ENCODE measurements at regions not wholly inside any gene's neighbourhood (a gene's known extent, or its start where the extent isn't known, plus 50 kb on each side); places are given as distances from the start of the nearest gene placed in this dataset.

GRCh38 chr6:144647971-144648651 lies 363.0 kb downstream of the UTRN start:
- Histone ChIP-seq H3K4me1 (ENCODE audit: control insufficient read depth, insufficient read depth, low read length, poor library complexity, severe bottlenecking) (no peaks in the 10 kb centered on the region), H3K27me3 (replicated peaks; ENCODE audit: control insufficient read depth, insufficient read depth, low read length, poor library complexity, severe bottlenecking) (no peaks in the 10 kb centered on the region), H3K9me3 (ENCODE audit: control insufficient read depth, low read length) (no peaks in the 10 kb centered on the region), H3K4me3 (ENCODE audit: insufficient read depth, low read depth, low read length, poor library complexity, severe bottlenecking) (no peak overlapping the region), H3K27ac (ENCODE audit: insufficient read depth, low read length, poor library complexity, severe bottlenecking) (no peak overlapping the region), H3K36me3 (ENCODE audit: control insufficient read depth, insufficient read depth, low read length) (no peaks in the 10 kb centered on the region)
- no peak for DNase-seq

GRCh38 chr6:144649085-144649484 lies 363.9 kb downstream of the UTRN start:
- no peaks in the 10 kb centered on the region for H3K9me3 ChIP-seq (ENCODE audit: control insufficient read depth, low read length)
- H3K27ac ChIP-seq (ENCODE audit: insufficient read depth, low read length, poor library complexity, severe bottlenecking): no peak overlapping the region
- no peaks in the 10 kb centered on the region for H3K36me3 ChIP-seq (ENCODE audit: control insufficient read depth, insufficient read depth, low read length)
- H3K27me3 ChIP-seq (replicated peaks; ENCODE audit: control insufficient read depth, insufficient read depth, low read length, poor library complexity, severe bottlenecking): no peaks in the 10 kb centered on the region
- DNase-seq: no peak
- H3K4me1 ChIP-seq (ENCODE audit: control insufficient read depth, insufficient read depth, low read length, poor library complexity, severe bottlenecking): no peaks in the 10 kb centered on the region
- H3K4me3 ChIP-seq (ENCODE audit: insufficient read depth, low read depth, low read length, poor library complexity, severe bottlenecking): no peak overlapping the region

- Histone ChIP-seq H3K27me3 (replicated peaks; ENCODE audit: control insufficient read depth, insufficient read depth, low read length, poor library complexity, severe bottlenecking) (no peaks in the 10 kb centered on the region), H3K4me3 (ENCODE audit: insufficient read depth, low read depth, low read length, poor library complexity, severe bottlenecking) (no peak overlapping the region), H3K36me3 (ENCODE audit: control insufficient read depth, insufficient read depth, low read length) (no peaks in the 10 kb centered on the region), H3K4me1 (ENCODE audit: control insufficient read depth, insufficient read depth, low read length, poor library complexity, severe bottlenecking) (no peaks in the 10 kb centered on the region), H3K9me3 (ENCODE audit: control insufficient read depth, low read length) (no peaks in the 10 kb centered on the region), H3K27ac (ENCODE audit: insufficient read depth, low read length, poor library complexity, severe bottlenecking) (no peak overlapping the region)
- DNase-seq: no peak
Measured at GRCh38 chr6:144651234-144651633, 366.1 kb downstream of the UTRN start.

GRCh38 chr6:144652292-144652891 lies 367.3 kb downstream of the UTRN start:
- Histone ChIP-seq H3K4me3 (ENCODE audit: insufficient read depth, low read depth, low read length, poor library complexity, severe bottlenecking) (no peak overlapping the region), H3K9me3 (ENCODE audit: control insufficient read depth, low read length) (no peaks in the 10 kb centered on the region), H3K4me1 (ENCODE audit: control insufficient read depth, insufficient read depth, low read length, poor library complexity, severe bottlenecking) (no peaks in the 10 kb centered on the region), H3K27me3 (replicated peaks; ENCODE audit: control insufficient read depth, insufficient read depth, low read length, poor library complexity, severe bottlenecking) (no peaks in the 10 kb centered on the region), H3K36me3 (ENCODE audit: control insufficient read depth, insufficient read depth, low read length) (no peaks in the 10 kb centered on the region), H3K27ac (ENCODE audit: insufficient read depth, low read length, poor library complexity, severe bottlenecking) (no peak overlapping the region)
- DNase-seq: no peak

GRCh38 chr6:144653885-144654505 lies 368.9 kb downstream of the UTRN start:
- Histone ChIP-seq H3K27me3 (replicated peaks; ENCODE audit: control insufficient read depth, insufficient read depth, low read length, poor library complexity, severe bottlenecking) (no peaks in the 10 kb centered on the region), H3K4me1 (ENCODE audit: control insufficient read depth, insufficient read depth, low read length, poor library complexity, severe bottlenecking) (peaks cover 4% of the 10 kb centered on the region), H3K4me3 (ENCODE audit: insufficient read depth, low read depth, low read length, poor library complexity, severe bottlenecking) (no peak overlapping the region), H3K36me3 (ENCODE audit: control insufficient read depth, insufficient read depth, low read length) (no peaks in the 10 kb centered on the region), H3K9me3 (ENCODE audit: control insufficient read depth, low read length) (no peaks in the 10 kb centered on the region), H3K27ac (ENCODE audit: insufficient read depth, low read length, poor library complexity, severe bottlenecking) (no peak overlapping the region)
- DNase-seq: no peak

GRCh38 chr6:144654506-144654905 lies 369.4 kb downstream of the UTRN start:
- Histone ChIP-seq H3K9me3 (ENCODE audit: control insufficient read depth, low read length) (no peaks in the 10 kb centered on the region), H3K4me3 (ENCODE audit: insufficient read depth, low read depth, low read length, poor library complexity, severe bottlenecking) (no peak overlapping the region), H3K27me3 (replicated peaks; ENCODE audit: control insufficient read depth, insufficient read depth, low read length, poor library complexity, severe bottlenecking) (no peaks in the 10 kb centered on the region), H3K36me3 (ENCODE audit: control insufficient read depth, insufficient read depth, low read length) (no peaks in the 10 kb centered on the region), H3K4me1 (ENCODE audit: control insufficient read depth, insufficient read depth, low read length, poor library complexity, severe bottlenecking) (peaks cover 8% of the 10 kb centered on the region), H3K27ac (ENCODE audit: insufficient read depth, low read length, poor library complexity, severe bottlenecking) (peak overlapping the region; percentile 61)
- DNase-seq: no peak

GRCh38 chr6:144655376-144655775 lies 370.2 kb downstream of the UTRN start:
- H3K9me3 ChIP-seq (ENCODE audit: control insufficient read depth, low read length): no peaks in the 10 kb centered on the region
- H3K27ac ChIP-seq (ENCODE audit: insufficient read depth, low read length, poor library complexity, severe bottlenecking): no peak overlapping the region
- peaks cover 14% of the 10 kb centered on the region for H3K4me1 ChIP-seq (ENCODE audit: control insufficient read depth, insufficient read depth, low read length, poor library complexity, severe bottlenecking)
- no peak overlapping the region for H3K4me3 ChIP-seq (ENCODE audit: insufficient read depth, low read depth, low read length, poor library complexity, severe bottlenecking)
- H3K27me3 ChIP-seq (replicated peaks; ENCODE audit: control insufficient read depth, insufficient read depth, low read length, poor library complexity, severe bottlenecking): no peaks in the 10 kb centered on the region
- DNase-seq: no peak
- no peaks in the 10 kb centered on the region for H3K36me3 ChIP-seq (ENCODE audit: control insufficient read depth, insufficient read depth, low read length)

GRCh38 chr6:144657691-144658090 lies 372.6 kb downstream of the UTRN start:
- peaks cover 19% of the 10 kb centered on the region for H3K4me1 ChIP-seq (ENCODE audit: control insufficient read depth, insufficient read depth, low read length, poor library complexity, severe bottlenecking)
- H3K27ac ChIP-seq (ENCODE audit: insufficient read depth, low read length, poor library complexity, severe bottlenecking): no peak overlapping the region
- no peaks in the 10 kb centered on the region for H3K27me3 ChIP-seq (replicated peaks; ENCODE audit: control insufficient read depth, insufficient read depth, low read length, poor library complexity, severe bottlenecking)
- H3K4me3 ChIP-seq (ENCODE audit: insufficient read depth, low read depth, low read length, poor library complexity, severe bottlenecking): no peak overlapping the region
- no peaks in the 10 kb centered on the region for H3K36me3 ChIP-seq (ENCODE audit: control insufficient read depth, insufficient read depth, low read length)
- H3K9me3 ChIP-seq (ENCODE audit: control insufficient read depth, low read length): no peaks in the 10 kb centered on the region
- no peak for DNase-seq

- H3K27me3 ChIP-seq (replicated peaks; ENCODE audit: control insufficient read depth, insufficient read depth, low read length, poor library complexity, severe bottlenecking): no peaks in the 10 kb centered on the region
- DNase-seq: no peak
- H3K36me3 ChIP-seq (ENCODE audit: control insufficient read depth, insufficient read depth, low read length): no peaks in the 10 kb centered on the region
- H3K4me3 ChIP-seq (ENCODE audit: insufficient read depth, low read depth, low read length, poor library complexity, severe bottlenecking): peak overlapping the region; percentile 17
- H3K4me1 ChIP-seq (ENCODE audit: control insufficient read depth, insufficient read depth, low read length, poor library complexity, severe bottlenecking): peaks cover 19% of the 10 kb centered on the region
- peak overlapping the region; percentile 51 for H3K27ac ChIP-seq (ENCODE audit: insufficient read depth, low read length, poor library complexity, severe bottlenecking)
- no peaks in the 10 kb centered on the region for H3K9me3 ChIP-seq (ENCODE audit: control insufficient read depth, low read length)
Measured at GRCh38 chr6:144659202-144660182, 374.4 kb downstream of the UTRN start.

All from effector memory CD4-positive, alpha-beta T cell (primary cell).